Ovary (tissue), 7 donors: ENCODE measurements at regions not wholly inside any gene's neighbourhood (a gene's known extent, or its start where the extent isn't known, plus 50 kb on each side); places are given as distances from the start of the nearest gene placed in this dataset.

Experiments
- DNase-seq, 5 donors: peaks; one replicate each; pipeline ENCODE4 v3.0.0-alpha.2; 2019 to 2020
- H3K27ac ChIP-seq, 2 donors: fragments of 200-600 bp; one replicate each; pipeline versions ENCODE4 v1.5.1 to v1.8.0; 2019 to 2022
- H3K27me3 ChIP-seq: fragments of 200-600 bp; one replicate; pipeline ENCODE4 v1.8.0; 2022
- H3K36me3 ChIP-seq: fragments of 200-600 bp; sonication (generic); one replicate; pipeline ENCODE4 v1.5.1; 2019
- H3K4me1 ChIP-seq: one replicate; pipeline ENCODE4 v1.8.1; 2013; ENCODE audit warnings: mild to moderate bottlenecking, moderate library complexity; ENCODE audit not compliant: insufficient read depth
- H3K4me3 ChIP-seq: fragments of 200-600 bp; sonication (generic); one replicate; pipeline ENCODE4 v1.5.1; 2017
- H3K9me3 ChIP-seq, 2 donors: fragments of 200-600 bp in 1 of 2; sonication (generic) in 1 of 2; one replicate each; pipeline versions ENCODE4 v1.5.1 to v1.8.1; 2013 to 2019; ENCODE audit warnings: mild to moderate bottlenecking in 1 of 2, moderate library complexity in 1 of 2
- EP300 ChIP-seq: sonication (generic); formaldehyde crosslinking; IDR thresholded peaks from one replicate; pipeline ENCODE4 v1.6.1; 2017; ENCODE audit warnings: antibody characterized with exemption
- POLR2A ChIP-seq: fragments of 450-650 bp; IDR thresholded peaks from one replicate; pipeline ENCODE4 v1.6.1; 2017; ENCODE audit warnings: antibody characterized with exemption, mild to moderate bottlenecking, moderate library complexity
- WGBS, 3 donors: extraction: QIAGEN DNeasy Blood & Tissue Kit in 1 of 3; methylation state at CpG; one replicate each; pipeline versions ENCODE4 v1.1.5 to v1.1.7; 2013 to 2017; 5-methylcytosine and 5-hydroxymethylcytosine counted together
- intact Hi-C, 4 donors: fragments of 100-400 bp; cut with DNase I; formaldehyde crosslinking; loops; one replicate each; pipeline versions ENCODE4 v1.11.0 to v1.15.1; 2022 to 2023
- TF ChIP-seq, protein P1 (sequence below), 3 donors: fragments of 450-650 bp in 2 of 3; fragments of 200-600 bp in 1 of 3; IDR thresholded peaks; one replicate each; pipeline versions ENCODE4 v1.5.1 to v1.8.0; 2016 to 2022; ENCODE audit warnings: antibody characterized with exemption in 3 of 3, mild to moderate bottlenecking in 1 of 3
- donor health status: DM: no; HTN: no; CAD: no; lungs with moderate emphysema.
- donor health status: DM: no; HTN: no; CAD: no.
- donor health status: Bipolar disorder and iron deficiency.
- donor health status: DM: no; HTN: no; CAD: no.
- donor health status: DM: yes; HTN: yes; CAD: no.

DNA sequence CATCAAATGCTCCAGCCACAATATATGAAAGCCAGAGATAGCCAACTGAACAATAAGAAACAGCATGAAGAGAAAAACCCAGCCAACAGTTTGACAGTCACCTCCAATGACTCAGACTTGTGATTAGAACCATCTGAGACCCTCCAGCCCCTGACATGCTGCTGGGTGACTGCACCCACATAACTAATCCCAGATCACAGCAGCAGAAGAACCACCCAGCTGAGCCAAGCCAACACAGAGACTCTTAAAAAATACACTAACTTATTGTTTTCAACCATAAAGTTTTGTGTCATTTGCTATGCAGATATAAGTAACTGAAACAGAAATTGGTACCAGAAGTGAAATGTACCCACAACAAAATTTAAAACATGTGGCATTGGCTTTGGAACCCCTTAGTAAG lies 314.3 kb upstream of the DYNLRB2 start:
- no peak for DNase-seq
- Histone ChIP-seq H3K4me1 (peaks cover 5% of the 10 kb centered on the region), H3K36me3 (no peaks in the 10 kb centered on the region), H3K9me3 (no peaks in the 10 kb centered on the region), H3K4me3 (no peak overlapping the region), H3K27me3 (no peaks in the 10 kb centered on the region), H3K27ac (no peak overlapping the region)
- intact Hi-C loops: no loop called here
- no peak for TF ChIP-seq POLR2A
- no peak for TF ChIP-seq EP300
- TF ChIP-seq, protein P1, sequence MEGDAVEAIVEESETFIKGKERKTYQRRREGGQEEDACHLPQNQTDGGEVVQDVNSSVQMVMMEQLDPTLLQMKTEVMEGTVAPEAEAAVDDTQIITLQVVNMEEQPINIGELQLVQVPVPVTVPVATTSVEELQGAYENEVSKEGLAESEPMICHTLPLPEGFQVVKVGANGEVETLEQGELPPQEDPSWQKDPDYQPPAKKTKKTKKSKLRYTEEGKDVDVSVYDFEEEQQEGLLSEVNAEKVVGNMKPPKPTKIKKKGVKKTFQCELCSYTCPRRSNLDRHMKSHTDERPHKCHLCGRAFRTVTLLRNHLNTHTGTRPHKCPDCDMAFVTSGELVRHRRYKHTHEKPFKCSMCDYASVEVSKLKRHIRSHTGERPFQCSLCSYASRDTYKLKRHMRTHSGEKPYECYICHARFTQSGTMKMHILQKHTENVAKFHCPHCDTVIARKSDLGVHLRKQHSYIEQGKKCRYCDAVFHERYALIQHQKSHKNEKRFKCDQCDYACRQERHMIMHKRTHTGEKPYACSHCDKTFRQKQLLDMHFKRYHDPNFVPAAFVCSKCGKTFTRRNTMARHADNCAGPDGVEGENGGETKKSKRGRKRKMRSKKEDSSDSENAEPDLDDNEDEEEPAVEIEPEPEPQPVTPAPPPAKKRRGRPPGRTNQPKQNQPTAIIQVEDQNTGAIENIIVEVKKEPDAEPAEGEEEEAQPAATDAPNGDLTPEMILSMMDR (IDR thresholded peaks at IDR 0.05): no peak

DNA sequence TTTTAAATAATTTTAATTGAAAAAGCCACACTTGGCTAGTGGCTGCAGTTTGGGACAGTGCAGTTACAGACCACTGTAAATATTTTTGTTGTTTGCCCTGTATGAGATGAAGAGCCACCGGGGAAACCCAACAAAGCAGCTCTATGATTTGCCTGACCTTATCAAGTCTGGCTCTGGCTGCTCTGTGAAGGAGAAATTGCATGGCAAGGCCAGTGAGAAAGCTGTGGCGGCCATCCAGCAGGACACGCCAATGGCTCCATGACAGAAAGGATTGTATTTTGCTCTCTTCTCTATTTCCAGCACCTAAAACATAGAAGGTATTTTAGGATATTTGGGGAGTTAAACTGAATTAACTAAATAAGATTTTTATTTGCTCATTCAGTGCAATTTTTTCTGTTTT lies 330.0 kb upstream of the DYNLRB2 start:
- no peak for DNase-seq
- intact Hi-C loops: no loop called here
- 71 to 81% (median 73%) methylated on average over 3 of the region's 3 CpGs for WGBS, 3 donors
- Histone ChIP-seq H3K27ac (no peak overlapping the region), H3K36me3 (no peaks in the 10 kb centered on the region), H3K9me3 (no peaks in the 10 kb centered on the region), H3K4me3 (no peak overlapping the region), H3K4me1 (no peaks in the 10 kb centered on the region), H3K27me3 (no peaks in the 10 kb centered on the region)
- TF ChIP-seq POLR2A: no peak
- no peak for TF ChIP-seq EP300
- TF ChIP-seq, protein P1 (IDR thresholded peaks at IDR 0.05): no peak

DNA sequence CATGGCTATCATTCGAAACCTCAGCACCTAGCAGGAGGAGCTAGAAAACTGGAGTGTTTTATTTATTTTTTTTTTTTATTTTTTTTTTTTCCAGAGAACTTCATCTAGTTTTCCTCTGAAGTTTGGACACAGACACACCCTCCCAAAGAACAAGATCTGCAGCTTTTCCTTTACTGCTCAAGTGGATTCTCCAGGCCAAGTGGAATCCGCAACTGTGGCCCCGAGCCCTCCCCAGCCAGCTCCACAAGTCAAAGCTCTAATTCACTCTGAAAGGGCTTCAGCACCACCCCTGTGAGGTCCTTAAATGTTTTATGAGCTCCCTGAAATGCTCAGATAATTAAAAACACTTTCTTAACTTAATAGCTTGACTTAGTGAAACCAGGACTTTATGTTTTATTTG lies 332.1 kb upstream of the DYNLRB2 start:
- TF ChIP-seq, protein P1 (IDR thresholded peaks at IDR 0.05): no peak
- TF ChIP-seq POLR2A (no peak), EP300 (no peak)
- no peak overlapping the region for H3K27ac ChIP-seq
- H3K4me3 ChIP-seq: no peak overlapping the region

DNA sequence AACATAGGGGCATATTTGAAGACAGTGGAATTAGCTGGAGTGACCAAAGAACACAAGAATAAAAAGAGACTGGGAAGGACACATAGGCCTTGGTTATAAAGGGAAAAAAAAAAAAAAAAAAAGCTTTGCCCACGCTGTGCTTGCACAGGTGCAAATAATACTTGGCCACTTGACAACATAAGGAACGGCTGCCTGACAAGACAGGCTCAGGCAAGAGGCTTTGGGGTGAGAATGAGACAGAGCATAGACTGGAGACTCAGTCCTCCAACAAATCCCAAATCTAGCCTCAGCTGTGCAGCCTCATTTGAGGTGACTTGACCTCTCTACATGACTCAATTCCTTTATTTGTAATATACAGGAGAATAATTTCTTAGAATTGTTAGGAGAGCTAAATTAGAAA lies 332.8 kb upstream of the DYNLRB2 start:
- intact Hi-C loops: no loop called here
- WGBS, 3 donors: 71 to 88% (median 71%) methylated on average over 2 of the region's 2 CpGs
- DNase-seq: no peak

More for the DNA sequence above, 332.1 kb upstream of the DYNLRB2 start:
- Histone ChIP-seq H3K27me3 (no peaks in the 10 kb centered on the region), H3K36me3 (no peaks in the 10 kb centered on the region), H3K4me1 (no peaks in the 10 kb centered on the region), H3K9me3 (no peaks in the 10 kb centered on the region)
- intact Hi-C loops: no loop called here
- WGBS, 3 donors: 84 to 93% (median 92%) methylated on average over 3 of the region's 3 CpGs
- no peak for DNase-seq

More for the DNA sequence above, 332.8 kb upstream of the DYNLRB2 start:
- H3K36me3 ChIP-seq: no peaks in the 10 kb centered on the region
- H3K9me3 ChIP-seq: no peaks in the 10 kb centered on the region
- no peaks in the 10 kb centered on the region for H3K4me1 ChIP-seq
- H3K27ac ChIP-seq: no peak overlapping the region
- H3K4me3 ChIP-seq: no peak overlapping the region
- no peaks in the 10 kb centered on the region for H3K27me3 ChIP-seq
- TF ChIP-seq, protein P1 (IDR thresholded peaks at IDR 0.05): no peak
- TF ChIP-seq EP300: no peak
